Karpas-422 (cell line): ENCODE measurements at regions not wholly inside any gene's neighbourhood (a gene's known extent, or its start where the extent isn't known, plus 50 kb on each side); places are given as distances from the start of the nearest gene placed in this dataset.
A peak's percentile ranks its signal among the peaks of the same experiment; 100 is the strongest.

Source experiments
- DNase-seq: peaks from one replicate; pipeline ENCODE4 v3.0.0-alpha.2; 2015
- H2AFZ ChIP-seq: fragments of 200-600 bp; sonication (generic); 2 replicates; pipeline ENCODE4 v1.6.1; 2014; ENCODE audit warnings: antibody characterized with exemption, low read length, mixed read lengths
- H3K27ac ChIP-seq: fragments of 200-600 bp; sonication (generic); 2 replicates; pipeline ENCODE4 v1.5.1; 2014; ENCODE audit warnings: mild to moderate bottlenecking, low read length, moderate library complexity
- H3K27me3 ChIP-seq: fragments of 200-600 bp; sonication (generic); 2 replicates; pipeline ENCODE4 v1.6.1; 2014; ENCODE audit warnings: low read length, mixed read lengths
- H3K36me3 ChIP-seq: fragments of 200-600 bp; sonication (generic); 2 replicates; pipeline ENCODE4 v1.6.1; 2014; ENCODE audit warnings: low read length, mixed read lengths; ENCODE audit not compliant: insufficient read depth
- H3K4me1 ChIP-seq: fragments of 200-600 bp; sonication (generic); 2 replicates; pipeline ENCODE4 v1.6.1; 2014; ENCODE audit warnings: mild to moderate bottlenecking, low read length, mixed read lengths
- H3K4me2 ChIP-seq: fragments of 200-600 bp; sonication (generic); 2 replicates; pipeline ENCODE4 v1.6.1; 2014; ENCODE audit warnings: low read length, low read depth, mild to moderate bottlenecking; ENCODE audit not compliant: poor library complexity, severe bottlenecking
- H3K4me3 ChIP-seq: fragments of 200-600 bp; sonication (generic); 2 replicates; pipeline ENCODE4 v1.5.1; 2014; ENCODE audit warnings: mild to moderate bottlenecking, antibody characterized with exemption, low read length, mixed read lengths
- H3K79me2 ChIP-seq: fragments of 200-600 bp; sonication (generic); 2 replicates; pipeline ENCODE4 v1.6.1; 2014; ENCODE audit warnings: mild to moderate bottlenecking, low read length, mixed read lengths
- H3K9ac ChIP-seq: fragments of 200-600 bp; sonication (generic); 2 replicates; pipeline ENCODE4 v1.6.0; 2014; ENCODE audit warnings: low read length
- H3K9me2 ChIP-seq: fragments of 200-600 bp; sonication (generic), shearing (Covaris generic); replicated peaks from 2 replicates; pipeline ENCODE4 v1.6.0; 2014; ENCODE audit warnings: mild to moderate bottlenecking, low read length, moderate library complexity; ENCODE audit not compliant: insufficient read depth
- H3K9me3 ChIP-seq: fragments of 300-700, 200-600 bp; sonication (generic); 2 replicates; pipeline ENCODE4 v1.6.1; 2014; ENCODE audit warnings: low read length, mixed read lengths
- H4K20me1 ChIP-seq: fragments of 200-600 bp; sonication (generic); 2 replicates; pipeline ENCODE4 v1.6.1; 2014; ENCODE audit warnings: mild to moderate bottlenecking, antibody characterized with exemption, low read length, low read depth; ENCODE audit not compliant: insufficient read depth

DNA sequence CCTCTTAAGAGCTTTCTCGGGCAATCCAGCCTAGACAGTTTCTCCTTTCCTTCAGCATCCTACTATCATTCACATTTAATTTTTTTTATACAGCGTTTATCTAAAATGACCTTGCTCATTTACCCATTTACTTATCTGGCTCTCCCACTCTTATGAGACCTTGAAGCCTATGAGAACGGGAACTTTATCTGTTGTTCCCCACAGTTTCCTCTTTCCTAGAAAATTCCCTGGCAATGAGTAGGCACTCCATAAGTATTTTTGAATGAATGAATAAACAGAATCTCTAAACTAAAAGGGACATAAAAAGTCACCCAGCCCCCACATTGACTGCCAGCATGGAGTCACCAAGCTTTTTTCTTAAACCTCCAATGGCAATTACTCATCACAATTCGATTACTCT, 353.2 kb downstream of the METTL4 start:
- Histone ChIP-seq H3K27ac (no peak overlapping the region), H4K20me1 (no peaks in the 10 kb centered on the region), H3K4me1 (no peaks in the 10 kb centered on the region), H3K36me3 (no peaks in the 10 kb centered on the region), H3K9me3 (no peaks in the 10 kb centered on the region), H3K4me2 (no peak overlapping the region), H3K9ac (no peak overlapping the region), H3K4me3 (no peak overlapping the region), H3K9me2 (no peaks in the 10 kb centered on the region), H2AFZ (no peak overlapping the region), H3K79me2 (no peaks in the 10 kb centered on the region), H3K27me3 (no peaks in the 10 kb centered on the region)
- DNase-seq, result no peak

DNA sequence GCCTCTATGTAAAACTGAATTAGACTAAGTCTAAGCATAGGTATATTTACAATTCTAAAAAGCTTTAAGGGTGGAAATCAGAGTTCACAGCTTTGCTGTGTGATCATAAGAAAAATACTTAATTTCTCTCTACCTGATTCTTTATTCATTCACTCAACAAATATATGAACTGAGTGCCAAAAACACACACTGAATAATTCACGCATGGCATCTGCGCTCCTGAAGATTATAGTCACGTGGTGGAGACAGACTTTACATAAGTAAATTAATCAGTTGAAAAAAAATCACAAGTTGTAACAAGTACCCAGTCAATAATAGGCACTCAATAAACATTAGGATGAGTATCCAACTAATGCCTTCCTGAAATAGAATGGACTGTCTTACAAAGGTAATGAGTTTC, 351.6 kb downstream of the METTL4 start:
- Histone ChIP-seq H3K27ac (no peak overlapping the region), H3K4me3 (no peak overlapping the region), H3K4me2 (no peak overlapping the region), H2AFZ (no peak overlapping the region), H3K4me1 (no peaks in the 10 kb centered on the region), H3K36me3 (no peaks in the 10 kb centered on the region), H3K27me3 (no peaks in the 10 kb centered on the region), H3K9me3 (no peaks in the 10 kb centered on the region), H4K20me1 (no peaks in the 10 kb centered on the region), H3K79me2 (no peaks in the 10 kb centered on the region), H3K9ac (no peak overlapping the region), H3K9me2 (no peaks in the 10 kb centered on the region)
- DNase-seq, result no peak

DNA sequence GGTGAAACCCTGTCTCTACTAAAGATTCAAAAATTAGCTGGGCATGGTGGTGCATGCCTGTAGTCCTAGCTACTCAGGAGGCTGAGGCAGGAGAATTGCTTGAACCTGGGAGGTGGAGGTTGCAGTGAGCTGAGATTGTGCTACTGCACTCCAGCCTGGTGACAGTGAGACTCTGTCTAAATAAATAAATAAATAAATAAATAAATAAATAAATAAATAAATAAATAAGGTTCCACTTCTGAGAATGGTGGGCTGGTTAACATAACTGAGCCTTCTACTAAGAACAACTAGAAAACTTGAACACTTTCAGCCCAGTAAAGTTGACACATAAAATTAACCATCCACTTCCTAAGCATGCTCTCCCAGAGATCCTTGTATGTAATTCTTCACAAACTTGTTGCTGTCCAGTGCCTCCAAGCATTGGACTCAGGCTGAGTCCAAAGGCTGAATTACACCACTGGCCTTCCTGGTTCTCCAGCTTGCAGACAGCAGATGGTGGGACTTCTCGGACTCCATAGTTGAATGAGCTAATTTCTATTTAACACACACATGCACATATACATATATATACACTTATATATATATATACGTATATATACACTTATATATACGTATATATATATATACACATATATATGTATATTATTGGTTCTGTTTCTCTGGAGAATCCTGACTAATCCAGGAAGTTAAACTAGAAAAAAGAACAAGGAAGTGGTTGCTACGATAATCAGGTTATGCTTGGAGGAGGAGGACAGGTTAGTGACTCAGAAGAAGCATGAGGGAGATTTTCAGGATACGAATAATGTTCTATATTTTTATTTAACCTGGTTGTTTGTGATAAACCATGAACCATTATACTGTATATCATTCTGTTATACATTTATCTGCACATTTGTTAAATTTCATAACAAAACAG, 348.8 kb downstream of the METTL4 start:
- Histone ChIP-seq H3K9ac (no peak overlapping the region), H2AFZ (no peak overlapping the region), H3K9me2 (no peaks in the 10 kb centered on the region)

DNA sequence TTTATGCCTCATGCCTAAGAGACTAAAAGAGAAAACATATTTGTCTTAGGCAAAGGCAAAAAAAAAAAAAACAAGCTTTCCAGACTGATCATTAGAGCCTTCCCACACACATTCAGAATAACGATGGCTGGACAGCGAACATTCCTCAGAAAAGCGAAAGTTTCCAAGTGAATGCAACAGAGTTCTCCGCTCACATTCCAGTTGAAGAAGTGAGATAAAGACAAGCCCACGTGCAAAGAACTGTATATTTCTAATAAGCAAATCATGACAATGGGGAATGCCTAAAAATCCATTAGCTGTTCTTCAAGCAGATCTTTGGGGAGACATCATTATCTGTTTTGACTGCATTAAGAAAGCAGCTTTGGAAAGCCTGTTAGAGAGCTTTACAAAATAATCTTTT, 347.9 kb downstream of the METTL4 start:
- H4K20me1 ChIP-seq, result no peaks in the 10 kb centered on the region
- no peaks in the 10 kb centered on the region for H3K27me3 ChIP-seq
- H3K9me3 ChIP-seq, result no peaks in the 10 kb centered on the region
- H3K4me1 ChIP-seq, result no peaks in the 10 kb centered on the region
- no peaks in the 10 kb centered on the region for H3K9me2 ChIP-seq
- no peak overlapping the region for H2AFZ ChIP-seq
- H3K36me3 ChIP-seq, result no peaks in the 10 kb centered on the region
- H3K4me2 ChIP-seq, result no peak overlapping the region
- H3K4me3 ChIP-seq, result no peak overlapping the region
- no peak overlapping the region for H3K9ac ChIP-seq
- no peaks in the 10 kb centered on the region for H3K79me2 ChIP-seq
- no peak overlapping the region for H3K27ac ChIP-seq
- no peak for DNase-seq

More for the DNA sequence above, 348.8 kb downstream of the METTL4 start:
- H3K36me3 ChIP-seq, result no peaks in the 10 kb centered on the region
- no peak overlapping the region for H3K27ac ChIP-seq
- H3K4me2 ChIP-seq, result no peak overlapping the region
- H3K27me3 ChIP-seq, result no peaks in the 10 kb centered on the region
- H3K4me3 ChIP-seq, result no peak overlapping the region
- no peaks in the 10 kb centered on the region for H3K79me2 ChIP-seq
- no peaks in the 10 kb centered on the region for H3K4me1 ChIP-seq
- no peaks in the 10 kb centered on the region for H3K9me3 ChIP-seq
- no peaks in the 10 kb centered on the region for H4K20me1 ChIP-seq
- no peak for DNase-seq

DNA sequence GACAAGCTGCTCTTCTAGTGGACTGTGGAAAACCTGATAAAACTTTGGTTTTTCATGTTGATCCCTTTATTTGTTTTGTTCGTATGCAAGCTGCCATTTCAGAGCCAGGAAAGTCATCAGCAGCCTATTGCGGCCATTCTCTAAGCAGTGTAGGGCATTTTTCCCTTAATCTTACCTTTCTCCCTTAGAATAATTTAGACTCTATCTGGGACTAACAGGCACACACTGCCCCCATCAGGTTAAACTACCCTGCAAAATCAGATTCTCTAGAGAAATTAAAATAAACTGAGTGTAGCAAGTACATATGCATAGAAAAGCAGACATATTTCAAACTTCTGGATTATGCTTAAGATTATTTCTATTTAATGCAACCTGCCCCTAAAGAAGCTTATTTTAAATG, 347.5 kb downstream of the METTL4 start:
- H3K4me1 ChIP-seq, result no peaks in the 10 kb centered on the region
- H3K9me3 ChIP-seq, result no peaks in the 10 kb centered on the region
- H3K9me2 ChIP-seq, result no peaks in the 10 kb centered on the region
- H3K4me2 ChIP-seq, result no peak overlapping the region
- H3K27ac ChIP-seq, result no peak overlapping the region
- no peak overlapping the region for H3K4me3 ChIP-seq
- H4K20me1 ChIP-seq, result no peaks in the 10 kb centered on the region
- H2AFZ ChIP-seq, result no peak overlapping the region
- no peak overlapping the region for H3K9ac ChIP-seq
- H3K79me2 ChIP-seq, result no peaks in the 10 kb centered on the region
- DNase-seq, result peak; percentile 70
- no peaks in the 10 kb centered on the region for H3K27me3 ChIP-seq
- no peaks in the 10 kb centered on the region for H3K36me3 ChIP-seq

DNA sequence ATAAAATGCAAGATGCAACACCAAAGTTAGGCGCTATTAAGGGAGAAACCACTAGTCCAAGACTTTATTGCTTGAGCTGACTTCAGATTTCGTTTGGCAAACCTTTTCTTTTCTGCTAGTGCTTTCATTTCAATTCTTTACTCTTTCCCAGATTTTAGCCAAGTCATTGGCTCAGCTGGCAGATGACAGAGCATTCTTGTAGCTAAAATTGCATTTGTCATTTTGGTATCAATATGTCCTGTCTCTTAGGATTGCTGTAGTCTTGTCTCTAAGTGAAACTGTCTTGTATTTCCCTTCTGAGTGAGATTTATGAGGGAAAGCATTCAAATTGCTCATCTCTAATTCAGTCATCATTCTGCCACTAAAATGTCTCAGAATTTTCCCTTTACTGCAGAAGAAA, 335.1 kb downstream of the METTL4 start:
- H4K20me1 ChIP-seq, result no peaks in the 10 kb centered on the region
- no peaks in the 10 kb centered on the region for H3K36me3 ChIP-seq
- no peaks in the 10 kb centered on the region for H3K27me3 ChIP-seq
- H3K4me2 ChIP-seq, result no peak overlapping the region
- H3K4me1 ChIP-seq, result no peaks in the 10 kb centered on the region
- H3K9me3 ChIP-seq, result no peaks in the 10 kb centered on the region
- H3K4me3 ChIP-seq, result no peak overlapping the region
- no peak for DNase-seq
- no peak overlapping the region for H2AFZ ChIP-seq
- H3K27ac ChIP-seq, result no peak overlapping the region
- H3K9ac ChIP-seq, result no peak overlapping the region
- H3K9me2 ChIP-seq, result no peaks in the 10 kb centered on the region
- no peaks in the 10 kb centered on the region for H3K79me2 ChIP-seq

DNA sequence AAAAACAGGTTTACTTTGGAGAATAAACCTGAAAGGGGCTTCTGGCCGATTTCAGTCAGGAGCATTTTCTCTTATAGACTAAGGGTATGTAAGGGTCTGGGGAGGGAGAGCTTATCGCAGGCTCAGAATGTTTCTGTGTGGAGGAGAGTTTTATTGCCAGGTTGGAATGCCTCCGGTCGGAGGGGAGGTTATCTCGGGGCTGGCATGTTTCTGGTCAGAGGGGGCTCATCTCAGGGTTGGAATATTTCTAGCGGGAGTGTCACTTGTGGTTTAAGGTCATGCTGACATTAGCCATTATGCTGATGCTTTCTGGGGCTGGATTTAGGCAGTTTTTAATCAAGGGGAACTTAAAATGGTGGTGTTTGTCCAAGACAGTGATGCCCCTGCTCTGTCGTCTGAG, 333.6 kb downstream of the METTL4 start:
- no peaks in the 10 kb centered on the region for H3K9me3 ChIP-seq
- no peaks in the 10 kb centered on the region for H3K9me2 ChIP-seq
- H3K4me3 ChIP-seq, result no peak overlapping the region
- DNase-seq, result no peak
- H3K27ac ChIP-seq, result no peak overlapping the region
- no peaks in the 10 kb centered on the region for H3K4me1 ChIP-seq
- H4K20me1 ChIP-seq, result no peaks in the 10 kb centered on the region
- no peak overlapping the region for H2AFZ ChIP-seq
- no peak overlapping the region for H3K4me2 ChIP-seq
- no peaks in the 10 kb centered on the region for H3K36me3 ChIP-seq
- no peak overlapping the region for H3K9ac ChIP-seq
- no peaks in the 10 kb centered on the region for H3K27me3 ChIP-seq
- H3K79me2 ChIP-seq, result no peaks in the 10 kb centered on the region

DNA sequence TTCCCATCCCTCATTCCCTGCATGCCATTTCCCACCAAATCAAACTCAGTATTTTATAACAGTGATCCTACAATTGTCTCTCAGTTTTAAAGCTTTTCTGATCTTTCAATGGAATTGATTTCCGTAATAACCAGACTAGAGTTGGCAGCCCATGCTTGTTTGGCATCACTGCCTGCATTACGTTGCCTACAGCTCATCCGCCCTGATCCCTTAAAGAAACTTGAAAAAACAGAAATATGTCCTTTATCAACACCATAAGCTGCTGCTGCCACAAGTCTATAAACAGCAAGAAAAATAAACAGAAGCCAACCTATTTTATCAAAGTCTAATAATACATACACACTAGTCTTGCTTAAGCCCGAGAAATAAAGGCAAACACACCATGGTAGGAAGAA, 331.0 kb downstream of the METTL4 start:
- H3K9ac ChIP-seq, result no peak overlapping the region
- H3K9me3 ChIP-seq, result no peaks in the 10 kb centered on the region
- H3K4me2 ChIP-seq, result no peak overlapping the region
- H3K27me3 ChIP-seq, result no peaks in the 10 kb centered on the region
- no peaks in the 10 kb centered on the region for H3K4me1 ChIP-seq
- no peak overlapping the region for H3K4me3 ChIP-seq
- H4K20me1 ChIP-seq, result no peaks in the 10 kb centered on the region
- no peaks in the 10 kb centered on the region for H3K36me3 ChIP-seq
- no peaks in the 10 kb centered on the region for H3K79me2 ChIP-seq
- H2AFZ ChIP-seq, result no peak overlapping the region
- H3K9me2 ChIP-seq, result no peaks in the 10 kb centered on the region
- DNase-seq, result no peak
- no peak overlapping the region for H3K27ac ChIP-seq
